ENCODE measurements at regions not wholly inside any gene's neighbourhood (a gene's known extent, or its start where the extent isn't known, plus 50 kb on each side); places are given as distances from the start of the nearest gene placed in this dataset.

DNA sequence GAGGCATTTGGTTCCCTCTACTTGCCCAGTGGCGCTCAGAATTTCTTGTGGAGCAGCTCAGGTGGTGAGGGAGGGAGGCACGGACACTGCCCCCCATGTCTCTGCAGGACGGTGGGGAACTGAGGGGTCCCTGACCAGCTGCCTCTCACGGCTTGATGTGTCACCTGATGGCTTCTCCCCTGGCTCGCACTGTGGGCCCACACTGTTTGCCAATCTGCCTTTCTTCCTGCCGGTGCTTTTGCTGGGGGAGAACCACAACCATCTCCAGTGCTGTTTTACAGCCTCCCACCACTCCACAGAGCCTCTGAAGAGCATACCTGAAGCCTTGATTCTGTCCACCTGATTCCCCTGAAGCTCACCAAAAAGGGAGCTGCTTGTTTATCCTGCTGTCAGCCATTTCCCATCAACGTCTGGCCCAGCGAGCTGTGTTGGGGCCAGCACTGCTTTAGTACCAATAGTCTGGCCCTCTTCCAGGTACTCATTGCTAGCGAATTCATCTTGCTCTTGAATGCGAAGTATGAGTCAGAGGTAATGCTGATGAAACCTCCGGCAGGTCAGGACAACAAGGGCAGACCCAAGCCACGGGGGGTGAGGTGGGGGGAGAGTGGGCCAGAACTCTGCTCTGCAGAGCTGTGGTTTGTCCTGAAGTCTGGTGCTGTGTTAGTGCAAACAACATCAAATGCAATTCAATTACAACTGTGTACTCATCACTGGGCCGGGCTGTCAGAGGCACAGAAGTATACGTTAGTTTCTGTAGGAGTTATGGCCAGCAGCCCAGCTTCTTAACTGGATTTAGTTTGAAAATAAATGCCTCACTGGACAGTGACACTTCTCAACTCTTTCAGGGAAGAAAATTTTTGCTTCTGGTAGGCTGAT, 208.3 kb upstream of the JADE1 start (continued):
- TF ChIP-seq ZNF184 (tag by site-specific recombination; IDR thresholded peaks at IDR 0.05) (peak; percentile 23; the same call in 1 of the 2 replicates), ZNF610 (tag by site-specific recombination; IDR thresholded peaks at IDR 0.05; ENCODE audit: borderline replicate concordance) (no peak), ZNF391 (tag by site-specific recombination; IDR thresholded peaks at IDR 0.05; ENCODE audit: borderline replicate concordance, low read depth) (no peak), ZNF221 (tag by site-specific recombination; IDR thresholded peaks at IDR 0.05; ENCODE audit: borderline replicate concordance) (no peak), ZNF214 (tag by site-specific recombination; IDR thresholded peaks at IDR 0.05; ENCODE audit: borderline replicate concordance) (no peak), ZNF76 (tag by site-specific recombination; IDR thresholded peaks at IDR 0.05; ENCODE audit: borderline replicate concordance, low read depth) (no peak), ZNF585B (tag by site-specific recombination; IDR thresholded peaks at IDR 0.05) (no peak), OVOL3 (tag by site-specific recombination; IDR thresholded peaks at IDR 0.05) (no peak), SP3 (tag by site-specific recombination; IDR thresholded peaks at IDR 0.05) (no peak), ZNF394 (tag by site-specific recombination; IDR thresholded peaks at IDR 0.05; ENCODE audit: borderline replicate concordance) (peak; percentile 30; the same call in 1 of the 2 replicates), ZBTB20 (tag by site-specific recombination; IDR thresholded peaks at IDR 0.05) (peak; percentile 99), ZNF623 (tag by site-specific recombination; IDR thresholded peaks at IDR 0.05) (no peak), ZNF354C (tag by site-specific recombination; IDR thresholded peaks at IDR 0.05; ENCODE audit: borderline replicate concordance, low read depth) (no peak), ZNF776 (tag by site-specific recombination; IDR thresholded peaks at IDR 0.05; ENCODE audit: borderline replicate concordance) (no peak), GLIS2 (tag by site-specific recombination; IDR thresholded peaks at IDR 0.05) (0 out of 2 replicates have a peak, but pooled peaks have one; percentile 32), SCRT2 (tag by site-specific recombination; IDR thresholded peaks at IDR 0.05) (no peak), ZNF48 (tag by site-specific recombination; IDR thresholded peaks at IDR 0.05) (no peak), SETDB1 (IDR thresholded peaks at IDR 0.05; ENCODE audit: insufficient read length, low read length) (no peak), MEIS1 (CRISPR knock-in tag; IDR thresholded peaks at IDR 0.05; ENCODE audit: borderline replicate concordance) (no peak)
- TF ChIP-seq, protein P1, sequence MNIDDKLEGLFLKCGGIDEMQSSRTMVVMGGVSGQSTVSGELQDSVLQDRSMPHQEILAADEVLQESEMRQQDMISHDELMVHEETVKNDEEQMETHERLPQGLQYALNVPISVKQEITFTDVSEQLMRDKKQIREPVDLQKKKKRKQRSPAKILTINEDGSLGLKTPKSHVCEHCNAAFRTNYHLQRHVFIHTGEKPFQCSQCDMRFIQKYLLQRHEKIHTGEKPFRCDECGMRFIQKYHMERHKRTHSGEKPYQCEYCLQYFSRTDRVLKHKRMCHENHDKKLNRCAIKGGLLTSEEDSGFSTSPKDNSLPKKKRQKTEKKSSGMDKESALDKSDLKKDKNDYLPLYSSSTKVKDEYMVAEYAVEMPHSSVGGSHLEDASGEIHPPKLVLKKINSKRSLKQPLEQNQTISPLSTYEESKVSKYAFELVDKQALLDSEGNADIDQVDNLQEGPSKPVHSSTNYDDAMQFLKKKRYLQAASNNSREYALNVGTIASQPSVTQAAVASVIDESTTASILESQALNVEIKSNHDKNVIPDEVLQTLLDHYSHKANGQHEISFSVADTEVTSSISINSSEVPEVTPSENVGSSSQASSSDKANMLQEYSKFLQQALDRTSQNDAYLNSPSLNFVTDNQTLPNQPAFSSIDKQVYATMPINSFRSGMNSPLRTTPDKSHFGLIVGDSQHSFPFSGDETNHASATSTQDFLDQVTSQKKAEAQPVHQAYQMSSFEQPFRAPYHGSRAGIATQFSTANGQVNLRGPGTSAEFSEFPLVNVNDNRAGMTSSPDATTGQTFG (tag by site-specific recombination; IDR thresholded peaks at IDR 0.05; ENCODE audit: borderline replicate concordance): no peak
- TF ChIP-seq, protein P2, sequence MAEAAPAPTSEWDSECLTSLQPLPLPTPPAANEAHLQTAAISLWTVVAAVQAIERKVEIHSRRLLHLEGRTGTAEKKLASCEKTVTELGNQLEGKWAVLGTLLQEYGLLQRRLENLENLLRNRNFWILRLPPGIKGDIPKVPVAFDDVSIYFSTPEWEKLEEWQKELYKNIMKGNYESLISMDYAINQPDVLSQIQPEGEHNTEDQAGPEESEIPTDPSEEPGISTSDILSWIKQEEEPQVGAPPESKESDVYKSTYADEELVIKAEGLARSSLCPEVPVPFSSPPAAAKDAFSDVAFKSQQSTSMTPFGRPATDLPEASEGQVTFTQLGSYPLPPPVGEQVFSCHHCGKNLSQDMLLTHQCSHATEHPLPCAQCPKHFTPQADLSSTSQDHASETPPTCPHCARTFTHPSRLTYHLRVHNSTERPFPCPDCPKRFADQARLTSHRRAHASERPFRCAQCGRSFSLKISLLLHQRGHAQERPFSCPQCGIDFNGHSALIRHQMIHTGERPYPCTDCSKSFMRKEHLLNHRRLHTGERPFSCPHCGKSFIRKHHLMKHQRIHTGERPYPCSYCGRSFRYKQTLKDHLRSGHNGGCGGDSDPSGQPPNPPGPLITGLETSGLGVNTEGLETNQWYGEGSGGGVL (tag by site-specific recombination; IDR thresholded peaks at IDR 0.05): peak; percentile 95
- TF ChIP-seq, protein P3, sequence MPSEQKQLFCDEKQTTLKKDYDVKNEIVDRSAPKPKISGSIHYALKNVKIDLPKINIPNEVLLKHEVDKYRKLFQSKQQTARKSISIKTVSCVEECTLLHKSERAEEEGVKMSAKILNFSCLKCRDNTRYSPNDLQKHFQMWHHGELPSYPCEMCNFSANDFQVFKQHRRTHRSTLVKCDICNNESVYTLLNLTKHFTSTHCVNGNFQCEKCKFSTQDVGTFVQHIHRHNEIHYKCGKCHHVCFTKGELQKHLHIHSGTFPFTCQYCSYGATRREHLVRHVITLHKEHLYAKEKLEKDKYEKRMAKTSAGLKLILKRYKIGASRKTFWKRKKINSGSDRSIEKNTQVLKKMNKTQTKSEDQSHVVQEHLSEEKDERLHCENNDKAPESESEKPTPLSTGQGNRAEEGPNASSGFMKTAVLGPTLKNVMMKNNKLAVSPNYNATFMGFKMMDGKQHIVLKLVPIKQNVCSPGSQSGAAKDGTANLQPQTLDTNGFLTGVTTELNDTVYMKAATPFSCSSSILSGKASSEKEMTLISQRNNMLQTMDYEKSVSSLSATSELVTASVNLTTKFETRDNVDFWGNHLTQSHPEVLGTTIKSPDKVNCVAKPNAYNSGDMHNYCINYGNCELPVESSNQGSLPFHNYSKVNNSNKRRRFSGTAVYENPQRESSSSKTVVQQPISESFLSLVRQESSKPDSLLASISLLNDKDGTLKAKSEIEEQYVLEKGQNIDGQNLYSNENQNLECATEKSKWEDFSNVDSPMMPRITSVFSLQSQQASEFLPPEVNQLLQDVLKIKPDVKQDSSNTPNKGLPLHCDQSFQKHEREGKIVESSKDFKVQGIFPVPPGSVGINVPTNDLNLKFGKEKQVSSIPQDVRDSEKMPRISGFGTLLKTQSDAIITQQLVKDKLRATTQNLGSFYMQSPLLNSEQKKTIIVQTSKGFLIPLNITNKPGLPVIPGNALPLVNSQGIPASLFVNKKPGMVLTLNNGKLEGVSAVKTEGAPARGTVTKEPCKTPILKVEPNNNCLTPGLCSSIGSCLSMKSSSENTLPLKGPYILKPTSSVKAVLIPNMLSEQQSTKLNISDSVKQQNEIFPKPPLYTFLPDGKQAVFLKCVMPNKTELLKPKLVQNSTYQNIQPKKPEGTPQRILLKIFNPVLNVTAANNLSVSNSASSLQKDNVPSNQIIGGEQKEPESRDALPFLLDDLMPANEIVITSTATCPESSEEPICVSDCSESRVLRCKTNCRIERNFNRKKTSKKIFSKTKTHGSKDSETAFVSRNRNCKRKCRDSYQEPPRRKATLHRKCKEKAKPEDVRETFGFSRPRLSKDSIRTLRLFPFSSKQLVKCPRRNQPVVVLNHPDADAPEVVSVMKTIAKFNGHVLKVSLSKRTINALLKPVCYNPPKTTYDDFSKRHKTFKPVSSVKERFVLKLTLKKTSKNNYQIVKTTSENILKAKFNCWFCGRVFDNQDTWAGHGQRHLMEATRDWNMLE (tag by site-specific recombination; conservative IDR thresholded peaks at IDR 0.05; ENCODE audit: low read depth): peak; percentile 61
- TF ChIP-seq, protein P4, sequence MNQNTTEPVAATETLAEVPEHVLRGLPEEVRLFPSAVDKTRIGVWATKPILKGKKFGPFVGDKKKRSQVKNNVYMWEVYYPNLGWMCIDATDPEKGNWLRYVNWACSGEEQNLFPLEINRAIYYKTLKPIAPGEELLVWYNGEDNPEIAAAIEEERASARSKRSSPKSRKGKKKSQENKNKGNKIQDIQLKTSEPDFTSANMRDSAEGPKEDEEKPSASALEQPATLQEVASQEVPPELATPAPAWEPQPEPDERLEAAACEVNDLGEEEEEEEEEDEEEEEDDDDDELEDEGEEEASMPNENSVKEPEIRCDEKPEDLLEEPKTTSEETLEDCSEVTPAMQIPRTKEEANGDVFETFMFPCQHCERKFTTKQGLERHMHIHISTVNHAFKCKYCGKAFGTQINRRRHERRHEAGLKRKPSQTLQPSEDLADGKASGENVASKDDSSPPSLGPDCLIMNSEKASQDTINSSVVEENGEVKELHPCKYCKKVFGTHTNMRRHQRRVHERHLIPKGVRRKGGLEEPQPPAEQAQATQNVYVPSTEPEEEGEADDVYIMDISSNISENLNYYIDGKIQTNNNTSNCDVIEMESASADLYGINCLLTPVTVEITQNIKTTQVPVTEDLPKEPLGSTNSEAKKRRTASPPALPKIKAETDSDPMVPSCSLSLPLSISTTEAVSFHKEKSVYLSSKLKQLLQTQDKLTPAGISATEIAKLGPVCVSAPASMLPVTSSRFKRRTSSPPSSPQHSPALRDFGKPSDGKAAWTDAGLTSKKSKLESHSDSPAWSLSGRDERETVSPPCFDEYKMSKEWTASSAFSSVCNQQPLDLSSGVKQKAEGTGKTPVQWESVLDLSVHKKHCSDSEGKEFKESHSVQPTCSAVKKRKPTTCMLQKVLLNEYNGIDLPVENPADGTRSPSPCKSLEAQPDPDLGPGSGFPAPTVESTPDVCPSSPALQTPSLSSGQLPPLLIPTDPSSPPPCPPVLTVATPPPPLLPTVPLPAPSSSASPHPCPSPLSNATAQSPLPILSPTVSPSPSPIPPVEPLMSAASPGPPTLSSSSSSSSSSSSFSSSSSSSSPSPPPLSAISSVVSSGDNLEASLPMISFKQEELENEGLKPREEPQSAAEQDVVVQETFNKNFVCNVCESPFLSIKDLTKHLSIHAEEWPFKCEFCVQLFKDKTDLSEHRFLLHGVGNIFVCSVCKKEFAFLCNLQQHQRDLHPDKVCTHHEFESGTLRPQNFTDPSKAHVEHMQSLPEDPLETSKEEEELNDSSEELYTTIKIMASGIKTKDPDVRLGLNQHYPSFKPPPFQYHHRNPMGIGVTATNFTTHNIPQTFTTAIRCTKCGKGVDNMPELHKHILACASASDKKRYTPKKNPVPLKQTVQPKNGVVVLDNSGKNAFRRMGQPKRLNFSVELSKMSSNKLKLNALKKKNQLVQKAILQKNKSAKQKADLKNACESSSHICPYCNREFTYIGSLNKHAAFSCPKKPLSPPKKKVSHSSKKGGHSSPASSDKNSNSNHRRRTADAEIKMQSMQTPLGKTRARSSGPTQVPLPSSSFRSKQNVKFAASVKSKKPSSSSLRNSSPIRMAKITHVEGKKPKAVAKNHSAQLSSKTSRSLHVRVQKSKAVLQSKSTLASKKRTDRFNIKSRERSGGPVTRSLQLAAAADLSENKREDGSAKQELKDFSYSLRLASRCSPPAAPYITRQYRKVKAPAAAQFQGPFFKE (tag by site-specific recombination; IDR thresholded peaks at IDR 0.05; ENCODE audit: borderline replicate concordance): no peak

Measured in HEK293 (cell line).